ENCODE measurements at regions not wholly inside any gene's neighbourhood (a gene's known extent, or its start where the extent isn't known, plus 50 kb on each side); places are given as distances from the start of the nearest gene placed in this dataset.
A peak's percentile ranks its signal among the peaks of the same experiment; 100 is the strongest.

- no peak for DNase-seq
Measured at GRCh38 chr3:132829101-132829500, 106.9 kb upstream of the NPHP3 start.

GRCh38 chr3:132822837-132823236, 100.6 kb upstream of the NPHP3 start:
- no peak for DNase-seq

DNA sequence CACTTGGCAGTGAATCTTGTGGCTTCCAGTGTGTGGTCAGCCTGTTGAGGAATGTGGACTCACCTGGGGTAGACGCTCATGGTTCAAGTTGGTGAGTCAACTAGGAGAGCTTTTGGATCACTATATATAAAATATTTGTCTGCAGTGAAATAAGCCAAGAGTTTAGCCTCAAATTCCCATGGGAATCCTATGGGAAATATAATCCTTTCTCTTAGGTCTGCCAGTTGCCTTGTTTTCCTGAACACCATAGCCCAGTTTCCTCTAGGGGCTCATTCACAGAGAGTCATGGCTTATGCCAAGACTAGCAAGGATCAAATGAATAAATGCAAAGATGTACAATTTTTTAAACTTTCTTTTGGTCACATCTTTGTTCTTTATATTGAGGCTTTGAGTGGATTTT, 100.1 kb upstream of the NPHP3 start:
- DNase-seq, result no peak

GRCh38 chr3:132821314-132821713, 99.1 kb upstream of the NPHP3 start:
- no peak for DNase-seq

DNA sequence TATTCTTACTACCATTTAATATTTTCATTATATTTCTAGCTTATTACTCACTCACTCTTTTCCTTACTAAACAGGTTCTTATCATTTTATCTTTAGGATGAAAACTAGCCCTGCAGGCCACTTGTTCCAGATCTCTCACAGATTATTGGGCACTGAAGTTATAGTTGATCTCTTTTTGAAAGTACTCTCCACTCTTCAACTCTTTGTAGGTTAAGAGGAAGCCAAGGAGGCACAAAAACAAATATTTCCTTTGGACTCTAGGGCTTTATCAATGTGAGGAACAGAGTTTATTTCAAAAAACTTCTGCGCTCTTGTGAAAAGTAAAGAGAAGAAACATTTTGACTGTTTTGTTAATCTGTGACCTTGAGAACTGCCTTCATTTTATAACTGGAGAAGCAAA, 96.0 kb upstream of the NPHP3 start:
- no peak for DNase-seq

GRCh38 chr3:132817646-132818177, 95.5 kb upstream of the NPHP3 start:
- DNase-seq, result no peak

- DNase-seq, result no peak
Measured at GRCh38 chr3:132805071-132805470, 82.9 kb upstream of the NPHP3 start.

GRCh38 chr3:132804498-132804897, 82.3 kb upstream of the NPHP3 start:
- DNase-seq, result no peak

- no peak for DNase-seq
Measured at GRCh38 chr3:132803889-132804288, 81.7 kb upstream of the NPHP3 start.

DNA sequence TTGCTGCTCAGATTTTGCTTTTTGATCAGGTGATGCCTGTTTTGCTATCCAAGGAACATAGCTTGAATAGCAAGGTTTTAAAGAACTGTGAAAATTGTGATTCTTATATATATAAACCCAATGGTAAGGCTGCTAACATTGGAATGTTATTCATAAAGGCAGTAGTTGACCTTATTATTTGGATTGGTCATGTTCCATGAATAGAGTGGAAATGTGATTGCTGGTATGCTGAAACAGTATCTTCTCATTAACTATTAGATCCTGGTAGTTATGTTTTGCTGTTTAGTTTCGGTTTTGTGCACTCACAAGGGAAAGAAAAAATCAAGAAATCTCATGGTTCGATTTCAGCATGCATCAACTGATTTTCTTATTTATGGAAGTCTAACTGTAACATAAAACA, 78.7 kb upstream of the NPHP3 start:
- no peak for DNase-seq

DNA sequence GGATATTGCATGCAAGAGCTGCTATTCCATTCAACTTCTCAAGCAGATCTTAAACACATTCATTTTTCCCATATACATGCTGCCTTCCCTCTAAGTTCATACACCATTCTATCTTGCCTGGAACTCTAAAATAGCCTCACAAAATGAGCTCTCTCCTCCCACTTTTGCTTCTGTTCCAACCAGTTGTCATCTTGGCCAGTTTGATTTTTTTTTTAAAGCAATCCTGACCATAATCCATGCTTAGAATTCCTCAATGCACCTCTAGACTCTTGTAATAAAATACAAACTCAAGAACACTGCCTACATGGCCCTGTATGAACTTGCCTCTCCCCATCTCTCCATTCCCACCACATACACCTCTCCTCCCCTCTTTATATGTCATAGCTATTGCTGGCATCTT, 68.6 kb upstream of the NPHP3 start:
- no peak for DNase-seq

DNA sequence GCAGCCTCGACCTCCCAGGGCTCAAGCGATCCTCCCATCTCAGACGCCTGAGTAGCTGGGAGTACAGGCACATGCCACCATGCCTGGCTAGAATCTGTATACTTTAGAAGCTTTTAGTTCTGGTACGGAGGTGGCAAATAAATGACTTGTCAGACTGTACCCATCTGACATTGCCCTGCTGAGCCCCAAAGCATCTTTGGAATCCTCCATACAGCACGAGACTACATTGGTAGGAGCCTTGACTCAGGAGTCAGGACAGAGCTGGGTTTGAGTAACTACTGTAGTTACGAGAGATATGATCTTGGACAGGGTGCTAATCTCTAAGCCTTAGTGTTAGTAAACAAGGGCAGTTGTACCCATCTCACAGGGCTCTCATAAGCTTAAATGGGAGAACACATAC, 67.8 kb upstream of the NPHP3 start:
- no peak for DNase-seq

GRCh38 chr3:132788301-132788671, 66.1 kb upstream of the NPHP3 start:
- DNase-seq, result peak in 8 of 51 donors; percentile 3 to 52 (median 7)

- DNase-seq, result peak in 1 of 51 donors; percentile 20
Measured at GRCh38 chr3:132787616-132788300, 65.5 kb upstream of the NPHP3 start.

DNA sequence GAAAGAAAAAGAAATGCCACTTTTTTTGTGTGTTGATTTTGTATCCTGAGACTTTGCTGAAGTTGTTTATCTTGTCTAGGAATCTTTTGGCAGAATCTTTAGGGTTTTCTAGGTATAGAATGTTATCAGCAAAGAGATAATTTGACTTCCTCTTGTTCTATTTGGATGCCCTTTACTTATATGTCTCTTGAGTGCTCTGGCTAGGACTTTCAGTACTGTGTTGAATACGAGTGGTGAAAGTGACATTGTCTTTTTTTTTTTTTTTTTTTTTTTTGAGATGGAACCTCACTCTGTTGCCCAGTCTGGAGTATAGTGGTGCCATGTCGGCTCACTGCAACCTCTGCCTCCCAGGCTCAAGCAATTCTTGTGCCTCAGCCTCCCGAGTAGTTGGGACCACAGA, 64.7 kb upstream of the NPHP3 start:
- DNase-seq, result no peak

GRCh38 chr3:132785292-132785691, 63.1 kb upstream of the NPHP3 start:
- DNase-seq, result no peak

DNA sequence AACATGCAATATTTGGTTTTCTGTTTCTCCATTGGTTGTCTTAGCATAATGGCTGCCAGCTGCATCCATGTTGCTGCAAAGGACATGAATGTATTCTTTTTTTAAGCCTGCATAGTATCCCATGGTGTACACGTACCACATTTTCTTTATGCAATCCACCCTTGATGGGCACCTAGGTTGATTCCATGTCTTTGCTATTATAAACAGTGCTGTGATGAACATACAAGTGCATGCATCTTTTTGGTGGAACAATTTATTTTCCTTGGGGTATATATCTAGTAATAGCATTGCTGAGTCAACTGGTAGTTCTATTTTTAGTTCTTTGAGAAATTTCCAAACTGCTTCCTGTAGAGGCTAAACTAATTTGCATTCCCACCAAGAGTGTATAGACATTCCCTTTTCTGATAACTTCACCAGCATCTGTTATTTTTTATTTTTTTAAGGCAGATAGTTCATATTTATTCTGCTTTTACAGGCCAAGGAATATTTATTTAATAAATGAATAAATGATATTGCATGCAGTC, 62.4 kb upstream of the NPHP3 start:
- no peak for DNase-seq

DNA sequence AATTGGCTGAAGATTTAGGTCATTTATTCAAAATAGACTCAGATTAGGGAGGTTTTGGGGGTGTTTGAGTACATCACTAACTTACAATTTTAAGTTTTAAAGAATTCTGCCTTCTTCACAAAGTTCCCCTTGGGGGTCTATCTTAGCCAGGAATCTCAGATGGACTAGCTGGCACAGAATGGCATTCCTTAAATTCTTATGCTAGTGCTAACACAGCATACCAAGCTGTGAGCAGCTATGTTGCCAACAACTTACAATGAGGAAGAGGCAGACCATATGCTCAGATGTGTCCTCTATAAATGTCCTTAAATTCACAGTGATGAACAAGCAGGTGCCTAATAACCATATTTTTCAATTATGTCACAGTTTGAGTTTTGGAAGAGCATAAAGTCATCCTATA, 60.9 kb upstream of the NPHP3 start:
- no peak for DNase-seq

GRCh38 chr3:132781922-132782321, 59.7 kb upstream of the NPHP3 start:
- no peak for DNase-seq

DNA sequence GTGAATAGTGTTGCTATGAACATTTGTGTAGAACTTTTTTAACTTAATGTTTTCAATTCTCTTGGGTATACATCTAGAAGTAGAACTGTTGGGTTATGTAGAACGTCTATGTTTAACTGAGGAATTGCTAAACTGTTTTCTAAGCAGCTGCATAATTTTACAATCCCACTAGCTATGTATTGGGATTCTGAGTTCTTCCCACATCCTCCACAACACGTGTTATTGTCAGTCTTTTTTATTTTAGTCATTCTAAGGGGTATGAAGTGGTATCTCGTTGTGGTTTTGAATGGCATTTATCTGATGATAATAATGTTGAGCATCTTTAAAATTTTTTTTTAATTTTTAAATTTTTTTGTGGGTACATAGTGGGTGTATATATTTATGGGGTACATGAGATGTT, 55.0 kb upstream of the NPHP3 start:
- no peak for DNase-seq

GRCh38 chr3:132773071-132773619, 50.9 kb upstream of the NPHP3 start:
- no peak for DNase-seq

DNA sequence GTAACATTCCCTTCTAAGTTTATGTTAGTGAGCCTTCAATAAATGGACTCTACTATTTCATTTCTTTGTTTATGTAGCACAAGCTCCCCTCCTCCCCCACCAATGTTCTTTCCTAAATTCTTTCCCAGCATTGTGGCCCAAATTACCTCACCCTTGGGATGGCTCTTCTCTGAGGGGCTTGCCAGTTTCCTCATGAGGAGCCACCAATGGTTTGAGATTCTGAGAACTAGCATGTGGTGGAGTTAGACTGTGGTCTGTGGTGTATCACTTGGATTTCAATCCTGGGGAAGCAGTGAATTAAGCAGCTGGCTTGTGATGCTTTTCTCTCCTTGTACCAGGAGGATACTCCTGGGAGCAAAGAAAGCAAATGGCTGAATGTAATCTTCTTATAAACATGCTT, 50.0 kb upstream of the NPHP3 start:
- DNase-seq, result no peak
